ENCODE measurements at regions not wholly inside any gene's neighbourhood (a gene's known extent, or its start where the extent isn't known, plus 50 kb on each side); places are given as distances from the start of the nearest gene placed in this dataset.
"Not testable (repeated sequence)": the region's sequence is repeated elsewhere in the genome, so short reads cannot be mapped to it uniquely, and the experiment has no call there.

DNA sequence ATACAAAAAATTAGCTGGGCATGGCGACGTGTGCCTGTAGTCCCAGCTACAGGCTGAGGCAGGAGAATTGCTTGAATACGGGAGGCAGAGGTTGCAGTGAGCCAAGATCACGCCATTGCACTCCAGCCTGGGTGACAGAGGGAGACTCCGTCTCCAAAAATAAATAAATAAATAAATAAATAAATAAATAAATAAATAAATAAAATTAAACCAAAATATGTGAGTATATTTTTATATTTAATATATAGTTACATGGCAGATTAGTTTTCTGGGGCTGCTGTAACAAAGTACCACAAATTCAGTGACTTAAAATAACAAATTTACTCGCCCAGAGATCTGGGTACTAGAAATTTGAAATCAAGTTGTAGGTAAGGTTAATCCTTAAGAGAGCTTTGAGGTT, 84.2 kb upstream of the ANXA10 start:
- H3K36me3 Mint-ChIP-seq (ENCODE audit: insufficient read depth); H3K27me3 Mint-ChIP-seq (ENCODE audit: low read depth); H3K9me3 Mint-ChIP-seq; ATAC-seq; H3K4me3 Mint-ChIP-seq; DNase-seq; H3K4me1 Mint-ChIP-seq (ENCODE audit: low read depth): not testable (repeated sequence)

- Mint-ChIP-seq H3K4me3 (no peak overlapping the region), H3K27me3 (ENCODE audit: low read depth) (no peaks in the 10 kb centered on the region), H3K9me3 (peaks cover 2% of the 10 kb centered on the region), H3K4me1 (ENCODE audit: low read depth) (no peaks in the 10 kb centered on the region), H3K36me3 (ENCODE audit: insufficient read depth) (no peaks in the 10 kb centered on the region)
- no peak for DNase-seq
- ATAC-seq, result no peak
These were observed 73.2 kb upstream of the ANXA10 start for GRCh38 chr4:168019019-168019651.

DNA sequence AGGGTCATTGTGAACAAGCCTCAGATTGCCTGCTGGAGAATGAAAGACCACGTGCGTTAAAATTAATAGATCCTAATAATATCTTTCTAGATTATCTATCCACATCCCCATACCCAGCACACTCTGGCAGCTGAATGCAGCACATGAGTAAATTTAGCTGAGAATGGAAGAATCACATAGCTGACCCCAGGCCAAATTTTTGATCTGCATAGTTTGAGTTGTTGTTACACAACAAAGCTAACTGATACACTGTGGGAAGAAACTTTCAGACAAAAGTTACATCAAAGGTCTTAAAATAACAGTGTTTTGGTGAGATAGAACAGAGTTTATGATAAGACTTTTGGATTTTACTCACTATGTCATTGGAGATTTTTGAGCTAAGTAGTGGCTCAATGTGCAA, 72.4 kb upstream of the ANXA10 start:
- DNase-seq, result no peak
- Mint-ChIP-seq H3K36me3 (ENCODE audit: insufficient read depth) (no peaks in the 10 kb centered on the region), H3K4me3 (no peak overlapping the region), H3K4me1 (ENCODE audit: low read depth) (no peaks in the 10 kb centered on the region), H3K27me3 (ENCODE audit: low read depth) (no peaks in the 10 kb centered on the region), H3K9me3 (peaks cover 3% of the 10 kb centered on the region)
- ATAC-seq, result no peak

- H3K4me3 Mint-ChIP-seq, result no peak overlapping the region
- H3K36me3 Mint-ChIP-seq (ENCODE audit: insufficient read depth), result no peaks in the 10 kb centered on the region
- DNase-seq (no peak), ATAC-seq (no peak)
- H3K9me3 Mint-ChIP-seq, result peaks cover 3% of the 10 kb centered on the region
- no peaks in the 10 kb centered on the region for H3K27me3 Mint-ChIP-seq (ENCODE audit: low read depth)
- H3K4me1 Mint-ChIP-seq (ENCODE audit: low read depth), result no peaks in the 10 kb centered on the region
These were observed 70.7 kb upstream of the ANXA10 start for GRCh38 chr4:168021666-168022065.

DNA sequence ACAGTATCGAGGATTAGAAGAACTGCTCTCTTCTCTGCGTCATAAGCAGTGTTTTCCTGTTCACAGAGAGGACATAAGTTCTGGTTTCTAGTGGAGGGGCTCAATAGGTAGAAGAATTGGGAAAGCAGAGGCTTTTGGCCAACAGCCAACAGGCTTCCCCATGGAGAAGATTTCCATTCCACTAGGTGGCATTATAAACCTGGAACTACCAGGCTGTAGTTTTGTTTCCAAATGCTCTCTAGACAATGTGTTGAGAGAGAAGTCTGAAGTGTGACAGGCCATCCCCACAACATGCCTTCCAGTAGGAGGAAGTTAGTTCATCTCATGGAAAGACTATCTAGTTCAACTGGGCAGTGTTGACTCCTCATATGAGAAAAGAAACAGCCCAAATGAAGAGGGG, 63.8 kb upstream of the ANXA10 start:
- ATAC-seq (no peak), DNase-seq (no peak)
- Mint-ChIP-seq H3K9me3 (peaks cover 3% of the 10 kb centered on the region), H3K4me1 (ENCODE audit: low read depth) (no peaks in the 10 kb centered on the region), H3K4me3 (no peak overlapping the region), H3K36me3 (ENCODE audit: insufficient read depth) (no peaks in the 10 kb centered on the region), H3K27me3 (ENCODE audit: low read depth) (no peaks in the 10 kb centered on the region)

- H3K36me3 Mint-ChIP-seq (ENCODE audit: insufficient read depth), result no peaks in the 10 kb centered on the region
- no peak overlapping the region for H3K4me3 Mint-ChIP-seq
- no peaks in the 10 kb centered on the region for H3K4me1 Mint-ChIP-seq (ENCODE audit: low read depth)
- no peaks in the 10 kb centered on the region for H3K27me3 Mint-ChIP-seq (ENCODE audit: low read depth)
- no peak for DNase-seq
- ATAC-seq, result no peak
- peaks cover 2% of the 10 kb centered on the region for H3K9me3 Mint-ChIP-seq
These were observed 63.3 kb upstream of the ANXA10 start for GRCh38 chr4:168028970-168029597.

DNA sequence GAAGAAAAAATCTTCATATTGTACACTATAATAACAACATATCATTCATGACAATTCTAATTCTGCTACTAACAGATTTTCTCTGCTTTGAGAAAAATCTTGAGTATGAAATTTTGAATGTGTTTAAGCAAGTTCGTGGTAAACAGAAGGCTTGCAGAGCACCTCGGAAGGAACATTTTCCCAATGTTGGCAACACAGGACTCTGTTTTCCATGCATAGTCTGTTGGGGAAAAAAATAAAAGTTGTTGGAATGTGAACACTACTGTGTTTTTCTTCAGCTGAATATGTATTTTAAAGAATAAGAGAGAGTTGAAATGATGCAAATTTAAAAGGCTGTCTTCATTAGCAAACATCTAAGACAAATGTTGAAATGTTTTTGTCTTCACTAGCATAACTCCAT, 54.7 kb upstream of the ANXA10 start:
- no peak for DNase-seq
- no peaks in the 10 kb centered on the region for H3K27me3 Mint-ChIP-seq (ENCODE audit: low read depth)
- no peaks in the 10 kb centered on the region for H3K9me3 Mint-ChIP-seq
- H3K4me1 Mint-ChIP-seq (ENCODE audit: low read depth), result no peaks in the 10 kb centered on the region
- no peak overlapping the region for H3K4me3 Mint-ChIP-seq
- H3K36me3 Mint-ChIP-seq (ENCODE audit: insufficient read depth), result no peaks in the 10 kb centered on the region
- ATAC-seq, result no peak

DNA sequence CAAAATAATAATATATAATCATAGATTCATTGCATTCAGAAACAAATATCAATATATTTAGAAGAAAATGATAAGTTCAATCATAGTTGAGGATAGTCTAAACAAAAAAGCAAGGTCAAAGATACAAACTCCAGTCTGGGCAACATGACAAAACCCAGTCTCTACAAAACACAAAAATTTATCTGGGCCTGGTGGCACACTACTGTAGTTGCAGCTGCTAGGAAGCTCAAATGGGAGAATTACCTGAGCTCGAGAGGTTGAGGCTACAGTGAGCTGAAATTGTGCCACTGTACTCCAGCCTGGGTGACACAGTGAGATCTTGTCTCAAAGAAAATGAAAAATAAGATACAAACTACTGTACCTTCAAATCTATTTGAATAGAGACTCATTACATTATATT, 52.7 kb upstream of the ANXA10 start:
- Mint-ChIP-seq H3K9me3 (no peaks in the 10 kb centered on the region), H3K4me1 (ENCODE audit: low read depth) (no peaks in the 10 kb centered on the region), H3K36me3 (ENCODE audit: insufficient read depth) (no peaks in the 10 kb centered on the region), H3K4me3 (no peak overlapping the region), H3K27me3 (ENCODE audit: low read depth) (no peaks in the 10 kb centered on the region)
- ATAC-seq (no peak), DNase-seq (no peak)
